HUDEP-2 (cell line): ENCODE measurements at regions not wholly inside any gene's neighbourhood (a gene's known extent, or its start where the extent isn't known, plus 50 kb on each side); places are given as distances from the start of the nearest gene placed in this dataset.
"Not testable (repeated sequence)": the region's sequence is repeated elsewhere in the genome, so short reads cannot be mapped to it uniquely, and the experiment has no call there.

ENCODE experiments used
- DNase-seq, 76 experiments: peaks; one replicate each; lab custom pipeline; 2025; ENCODE audit not compliant: unreplicated experiment in 76 of 76; lab: John Stamatoyannopoulos, UW

DNA sequence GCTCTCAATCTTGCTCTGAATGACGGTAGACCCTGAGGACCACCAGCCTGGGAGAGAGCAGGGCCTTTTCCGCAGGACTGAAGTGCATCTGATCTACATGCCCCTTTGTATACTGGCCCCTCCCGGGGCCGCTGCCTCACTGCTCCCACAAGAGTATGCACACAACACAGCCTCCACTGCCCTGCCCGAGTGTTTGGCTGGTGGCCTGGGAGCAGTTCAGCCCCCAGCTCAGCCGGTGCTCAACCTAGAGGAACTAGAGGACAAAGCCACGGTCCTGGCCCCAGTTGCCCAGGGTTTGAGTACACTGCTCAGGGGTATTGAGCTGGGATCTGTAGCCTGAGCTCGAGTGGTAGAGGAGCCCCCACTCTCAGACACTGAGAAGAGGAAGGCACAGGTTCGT lies 118.9 kb upstream of the CAB39 start:
- DNase-seq = no peak

- no peak for DNase-seq
Observed at GRCh38 chr2:230594286-230594840, 118.3 kb upstream of the CAB39 start.

- DNase-seq = no peak
Observed at GRCh38 chr2:230599853-230600252, 112.8 kb upstream of the CAB39 start.

DNA sequence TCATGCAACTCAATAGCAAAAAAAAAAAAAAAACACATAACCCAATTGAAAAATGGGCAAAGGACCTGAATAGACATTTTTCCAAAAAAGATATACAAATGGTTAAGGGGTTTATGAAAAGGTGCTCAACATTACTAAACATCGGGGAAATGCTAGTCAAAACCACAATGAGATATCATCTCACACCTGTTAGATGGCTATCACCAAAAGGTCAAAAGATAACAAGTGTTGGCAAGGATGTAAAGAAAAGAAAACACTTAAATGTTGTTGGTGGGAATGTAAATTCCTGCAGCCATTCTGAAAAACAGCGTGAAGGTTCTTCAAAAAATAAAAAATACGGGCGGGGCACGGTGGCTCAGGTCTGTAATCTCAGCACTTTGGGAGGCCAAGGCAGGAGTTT lies 112.4 kb upstream of the CAB39 start:
- no peak for DNase-seq

GRCh38 chr2:230600881-230601280 lies 111.8 kb upstream of the CAB39 start:
- DNase-seq = no peak

- DNase-seq = no peak
Observed at GRCh38 chr2:230601510-230601909, 111.1 kb upstream of the CAB39 start.

DNA sequence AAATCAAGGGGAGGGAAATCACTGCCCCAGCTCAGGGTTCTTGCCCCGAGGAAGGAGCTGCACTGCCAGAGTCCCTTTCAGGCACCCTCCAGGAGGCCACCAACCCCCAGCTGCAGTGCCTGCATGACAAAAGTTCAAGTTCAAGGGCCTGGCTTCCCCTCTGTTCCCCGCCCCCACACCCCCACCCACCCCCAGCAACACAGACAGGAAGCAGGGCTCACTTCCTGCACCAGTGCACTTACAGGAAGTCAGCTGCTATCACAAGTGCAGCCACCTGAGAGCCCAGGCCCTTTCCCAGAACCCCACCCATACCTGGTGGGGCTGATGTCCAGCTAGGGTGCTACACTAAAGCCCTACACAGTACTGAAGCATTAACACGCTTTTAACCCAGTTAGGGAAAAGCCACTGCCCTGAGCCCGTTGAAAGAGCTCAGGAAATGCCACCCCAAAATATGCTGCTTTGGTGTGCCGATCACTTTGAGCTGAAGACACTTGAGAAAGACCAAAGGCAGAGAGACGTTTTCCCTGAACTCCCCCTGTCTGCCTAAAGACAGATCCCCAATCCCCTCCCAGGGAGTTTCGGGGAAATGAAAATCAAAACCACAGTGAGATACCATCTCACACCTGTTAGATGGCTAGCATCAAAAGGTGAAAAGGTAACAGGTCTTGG lies 109.9 kb upstream of the CAB39 start:
- no peak for DNase-seq

GRCh38 chr2:230603317-230603716 lies 109.3 kb upstream of the CAB39 start:
- not testable (repeated sequence) for DNase-seq

DNA sequence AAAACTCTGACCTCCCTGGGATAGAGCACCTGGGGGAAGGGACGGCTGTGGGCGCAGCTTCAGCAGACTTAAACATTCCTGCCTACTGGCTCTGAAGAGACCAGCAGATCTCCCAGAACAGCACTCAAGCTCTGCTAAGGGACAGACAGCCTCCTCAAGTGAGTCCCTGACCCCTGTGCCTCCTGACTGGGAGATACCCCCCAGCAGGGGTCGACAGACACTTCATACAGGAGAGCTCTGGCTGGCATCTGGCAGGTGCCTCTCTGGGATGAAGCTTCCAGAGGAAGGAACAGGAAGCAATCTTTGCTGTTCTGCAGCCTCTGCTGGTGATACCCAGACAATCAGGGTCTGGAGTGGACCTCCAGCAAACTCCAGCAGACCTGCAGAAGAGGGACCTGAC lies 108.5 kb upstream of the CAB39 start:
- DNase-seq = not testable (repeated sequence)

GRCh38 chr2:230614040-230614439 lies 98.6 kb upstream of the CAB39 start:
- DNase-seq = no peak

DNA sequence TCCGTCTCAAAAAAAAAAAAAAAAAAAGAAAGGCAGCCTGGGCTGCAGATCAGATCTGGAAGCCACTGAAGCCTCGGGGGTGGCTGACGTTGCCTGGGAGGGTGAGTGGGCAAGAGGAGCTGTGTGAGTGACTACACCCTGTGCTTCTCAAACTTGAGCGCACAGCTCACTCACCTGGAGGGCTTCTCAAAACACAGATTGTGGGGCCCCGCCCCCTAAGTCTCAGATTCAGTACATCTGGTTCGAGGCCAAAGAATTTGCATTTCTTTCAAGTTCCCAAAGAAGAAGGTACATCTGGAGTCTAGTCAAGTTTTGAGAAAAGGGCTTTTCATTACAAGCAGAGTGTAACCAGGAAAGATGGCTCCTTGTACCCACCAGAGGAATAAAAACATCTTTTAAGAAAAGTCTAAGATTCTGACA lies 97.7 kb upstream of the CAB39 start:
- DNase-seq = no peak

DNA sequence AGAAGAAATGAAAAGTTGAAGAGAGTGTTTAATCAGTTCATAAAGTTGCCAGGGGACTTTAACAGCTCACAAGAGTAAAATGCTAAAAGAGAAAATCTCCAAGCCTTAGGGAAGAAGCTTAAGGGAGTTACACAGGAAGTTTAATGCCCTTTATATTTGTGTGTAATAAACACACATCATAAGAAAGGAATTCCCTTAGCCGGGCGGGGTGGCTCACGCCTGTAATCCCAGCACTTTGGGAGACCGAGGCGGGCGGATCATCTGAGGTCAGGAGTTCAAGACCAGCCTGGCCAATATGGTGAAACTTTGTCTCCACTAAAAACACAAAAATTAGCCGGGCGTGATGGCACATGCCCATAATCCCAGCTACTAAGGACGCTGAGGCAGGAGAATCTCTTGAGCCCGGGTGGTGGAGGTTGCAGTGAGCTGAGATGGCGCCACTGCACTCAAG lies 95.4 kb upstream of the CAB39 start:
- not testable (repeated sequence) for DNase-seq

GRCh38 chr2:230619491-230619890 lies 93.2 kb upstream of the CAB39 start:
- no peak for DNase-seq

- DNase-seq = not testable (repeated sequence)
Observed at GRCh38 chr2:230625220-230625619, 87.4 kb upstream of the CAB39 start.

DNA sequence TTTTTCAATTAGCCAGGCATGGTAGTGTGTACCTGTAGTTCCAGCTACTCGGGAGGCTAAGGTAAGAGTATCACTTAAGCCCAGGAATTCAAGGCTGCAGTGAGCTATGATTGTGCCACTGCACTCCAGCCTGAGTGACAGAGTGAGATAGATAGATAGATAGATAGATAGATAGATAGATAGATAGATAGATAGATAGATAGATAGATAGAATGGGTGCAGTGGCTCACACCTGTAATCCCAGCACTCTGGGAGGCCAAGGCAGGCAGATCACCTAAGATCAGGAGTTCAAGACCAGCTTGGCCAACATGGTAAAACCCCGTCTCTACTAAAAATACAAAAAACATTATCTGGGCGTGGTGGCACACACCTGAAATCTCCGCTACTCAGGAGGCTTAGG lies 85.6 kb upstream of the CAB39 start:
- DNase-seq = not testable (repeated sequence)

DNA sequence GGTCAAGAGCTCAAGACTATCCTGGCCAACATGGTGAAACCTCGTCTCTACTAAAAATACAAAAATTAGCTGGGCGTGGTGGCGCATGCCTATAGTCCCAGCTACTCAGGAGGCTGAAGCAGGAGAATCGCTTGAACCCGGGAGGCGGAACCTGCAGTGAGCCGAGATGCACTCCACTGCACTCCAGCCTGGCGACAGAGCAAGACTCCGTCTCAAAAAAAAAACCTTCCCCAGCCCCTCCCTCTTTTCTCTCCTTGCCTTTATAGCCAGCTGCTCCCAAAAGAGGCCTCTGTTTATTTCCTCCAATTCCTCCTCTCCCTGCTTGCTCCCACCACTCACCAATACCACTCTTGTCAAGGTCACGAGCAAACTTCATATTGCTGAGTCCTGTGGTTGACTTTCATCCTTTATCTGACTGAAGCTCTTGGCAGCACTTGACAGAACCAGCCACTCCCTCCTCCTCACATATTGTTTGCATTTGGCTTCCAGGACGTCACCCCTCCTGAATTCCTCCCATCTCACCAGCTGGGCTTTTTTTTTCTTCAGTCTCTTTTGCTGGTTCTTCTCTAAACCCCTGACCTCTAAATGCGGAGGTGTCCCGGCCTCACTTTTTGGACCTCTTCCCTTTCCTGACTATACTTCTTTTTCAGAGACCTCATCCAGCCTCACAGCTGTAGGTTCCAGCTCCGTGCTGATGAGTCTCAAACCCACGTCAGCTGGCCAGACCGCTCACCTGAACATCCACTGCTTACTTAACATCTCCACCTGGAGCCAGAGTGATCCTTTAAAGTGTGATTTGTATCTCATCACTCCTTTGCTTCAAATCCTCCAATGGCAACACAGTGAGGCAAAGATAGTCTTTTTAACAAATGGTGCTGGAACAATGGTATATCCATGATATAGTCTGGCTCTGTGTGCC lies 84.6 kb upstream of the CAB39 start:
- peak in 40 of 76 experiments; percentile 2 to 59 (median 24) for DNase-seq

DNA sequence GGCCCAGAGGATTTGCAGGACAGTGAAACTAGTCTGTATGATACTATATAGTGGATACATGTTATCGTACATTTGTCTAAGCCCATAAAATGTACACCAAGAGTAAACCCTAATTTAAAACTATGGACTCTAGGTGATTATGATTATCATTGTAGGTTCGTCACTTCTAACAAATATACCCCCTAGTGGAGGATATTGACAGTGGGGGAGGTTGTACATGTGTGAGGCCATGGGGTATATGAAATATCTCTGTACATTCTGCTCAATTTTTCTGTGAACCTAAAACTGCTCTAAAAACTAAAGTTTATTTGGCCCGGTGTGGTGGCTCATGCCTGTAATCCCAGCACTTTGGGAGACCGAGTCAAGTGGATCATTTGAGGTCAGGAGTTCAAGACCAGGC lies 81.2 kb upstream of the CAB39 start:
- DNase-seq = no peak

DNA sequence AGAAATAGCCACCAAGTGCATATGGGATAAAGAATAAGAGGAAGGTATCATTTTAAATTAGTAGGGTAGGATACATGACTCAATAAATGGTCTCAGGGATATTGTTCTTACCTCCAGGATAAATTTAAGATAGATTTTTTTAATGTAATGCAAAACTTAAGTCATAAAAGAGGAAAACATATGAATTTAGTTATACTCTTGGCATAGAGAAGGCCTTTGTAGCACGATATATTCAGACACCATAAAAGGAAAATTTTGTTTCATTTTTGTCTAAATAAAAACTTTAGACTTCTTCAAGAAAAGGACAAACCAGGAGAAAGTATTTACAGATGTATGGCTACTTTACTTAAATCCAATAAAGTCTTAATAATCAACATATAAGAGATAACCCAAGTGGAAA lies 78.5 kb upstream of the CAB39 start:
- no peak for DNase-seq

GRCh38 chr2:230634721-230635313 lies 77.8 kb upstream of the CAB39 start:
- not testable (repeated sequence) for DNase-seq

DNA sequence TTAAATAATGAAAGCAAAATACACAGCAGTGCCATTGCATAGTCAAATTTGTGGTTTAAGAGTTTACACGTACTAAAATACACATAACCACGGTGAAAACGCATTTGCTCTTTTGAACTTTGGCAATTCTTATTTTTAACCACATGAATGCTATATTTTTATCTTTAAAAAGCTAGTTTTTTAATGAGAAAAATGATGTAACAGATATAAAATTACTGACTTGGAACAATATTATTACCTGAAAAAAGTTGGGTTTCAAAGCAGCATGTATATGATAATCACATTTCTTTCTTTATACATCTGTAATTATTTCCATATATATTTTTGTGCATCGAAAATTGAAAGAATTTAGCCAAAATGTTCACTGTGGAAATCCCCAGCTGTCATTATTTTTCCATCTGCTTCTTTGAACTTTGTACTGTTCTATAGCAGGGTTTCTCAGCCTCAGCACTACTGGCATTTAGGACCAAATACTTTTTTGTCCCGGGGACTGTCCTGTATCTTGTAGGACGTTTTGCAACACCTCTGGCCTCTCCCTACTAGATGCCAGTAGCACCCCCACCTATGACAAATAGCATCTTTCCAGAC lies 75.9 kb upstream of the CAB39 start:
- DNase-seq = no peak

GRCh38 chr2:230637486-230637885 lies 75.2 kb upstream of the CAB39 start:
- not testable (repeated sequence) for DNase-seq
